HepG2 (cell line): ENCODE measurements at regions not wholly inside any gene's neighbourhood (a gene's known extent, or its start where the extent isn't known, plus 50 kb on each side); places are given as distances from the start of the nearest gene placed in this dataset.

ENCODE experiments used
- CAMTA2 ChIP-seq: sonication (generic); formaldehyde crosslinking; IDR thresholded peaks from 2 replicates; pipeline ENCODE4 v1.4.0; 2020; ENCODE audit warnings: mild to moderate bottlenecking, missing genetic modification reagents, borderline replicate concordance
- GATAD1 ChIP-seq: IDR thresholded peaks from 2 replicates; pipeline ENCODE4 v1.6.1; 2016; ENCODE audit warnings: missing genetic modification reagents, missing compliant biosample characterization
- HMGA1 ChIP-seq: sonication (generic); formaldehyde crosslinking; conservative IDR thresholded peaks from 2 replicates; pipeline ENCODE4 v1.4.0; 2020; ENCODE audit warnings: missing genetic modification reagents
- MEIS1 ChIP-seq: sonication (generic); formaldehyde crosslinking; IDR thresholded peaks from 2 replicates; pipeline ENCODE4 v1.9.0; 2021; ENCODE audit warnings: mild to moderate bottlenecking, missing genetic modification reagents, moderate library complexity, borderline replicate concordance
- RORA ChIP-seq: sonication (generic); formaldehyde crosslinking; IDR thresholded peaks from 2 replicates; pipeline ENCODE4 v1.5.0; 2020; ENCODE audit warnings: mild to moderate bottlenecking, missing genetic modification reagents, moderate library complexity
- TF ChIP-seq, protein P1 (sequence below), 2 experiments: fragments of 450-650 bp in 1 of 2; sonication (generic) in 1 of 2; formaldehyde crosslinking in 1 of 2; IDR thresholded peaks; 2 replicates each; pipeline versions ENCODE4 v1.6.1 to v1.8.0; 2016 to 2022; ENCODE audit warnings: antibody characterized with exemption in 1 of 2, mild to moderate bottlenecking in 1 of 2, missing genetic modification reagents in 1 of 2
- TF ChIP-seq, protein P2 (sequence below): conservative IDR thresholded peaks from 2 replicates; pipeline ENCODE4 v1.6.1; 2018; ENCODE audit warnings: missing genetic modification reagents

DNA sequence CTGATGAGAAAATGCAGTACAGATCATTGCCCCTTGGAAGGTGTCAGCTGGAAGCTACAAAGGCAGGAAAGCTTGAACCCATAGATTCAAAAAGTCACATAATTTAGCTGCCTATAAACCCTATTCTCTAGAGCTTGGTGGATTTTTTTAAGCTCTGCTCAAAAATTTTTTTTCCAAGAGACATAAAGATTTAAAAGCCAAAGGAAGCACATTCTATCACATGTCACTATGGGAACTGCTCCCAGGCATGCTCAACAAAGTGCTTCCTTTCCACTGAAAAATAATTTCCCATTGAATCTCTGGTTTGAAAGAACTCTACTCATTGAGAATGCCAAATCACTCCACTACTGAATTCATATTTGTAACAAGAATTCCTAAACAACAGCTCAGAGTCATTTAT is 419.8 kb downstream of the CETN3 start (continued):
- TF ChIP-seq, protein P1, sequence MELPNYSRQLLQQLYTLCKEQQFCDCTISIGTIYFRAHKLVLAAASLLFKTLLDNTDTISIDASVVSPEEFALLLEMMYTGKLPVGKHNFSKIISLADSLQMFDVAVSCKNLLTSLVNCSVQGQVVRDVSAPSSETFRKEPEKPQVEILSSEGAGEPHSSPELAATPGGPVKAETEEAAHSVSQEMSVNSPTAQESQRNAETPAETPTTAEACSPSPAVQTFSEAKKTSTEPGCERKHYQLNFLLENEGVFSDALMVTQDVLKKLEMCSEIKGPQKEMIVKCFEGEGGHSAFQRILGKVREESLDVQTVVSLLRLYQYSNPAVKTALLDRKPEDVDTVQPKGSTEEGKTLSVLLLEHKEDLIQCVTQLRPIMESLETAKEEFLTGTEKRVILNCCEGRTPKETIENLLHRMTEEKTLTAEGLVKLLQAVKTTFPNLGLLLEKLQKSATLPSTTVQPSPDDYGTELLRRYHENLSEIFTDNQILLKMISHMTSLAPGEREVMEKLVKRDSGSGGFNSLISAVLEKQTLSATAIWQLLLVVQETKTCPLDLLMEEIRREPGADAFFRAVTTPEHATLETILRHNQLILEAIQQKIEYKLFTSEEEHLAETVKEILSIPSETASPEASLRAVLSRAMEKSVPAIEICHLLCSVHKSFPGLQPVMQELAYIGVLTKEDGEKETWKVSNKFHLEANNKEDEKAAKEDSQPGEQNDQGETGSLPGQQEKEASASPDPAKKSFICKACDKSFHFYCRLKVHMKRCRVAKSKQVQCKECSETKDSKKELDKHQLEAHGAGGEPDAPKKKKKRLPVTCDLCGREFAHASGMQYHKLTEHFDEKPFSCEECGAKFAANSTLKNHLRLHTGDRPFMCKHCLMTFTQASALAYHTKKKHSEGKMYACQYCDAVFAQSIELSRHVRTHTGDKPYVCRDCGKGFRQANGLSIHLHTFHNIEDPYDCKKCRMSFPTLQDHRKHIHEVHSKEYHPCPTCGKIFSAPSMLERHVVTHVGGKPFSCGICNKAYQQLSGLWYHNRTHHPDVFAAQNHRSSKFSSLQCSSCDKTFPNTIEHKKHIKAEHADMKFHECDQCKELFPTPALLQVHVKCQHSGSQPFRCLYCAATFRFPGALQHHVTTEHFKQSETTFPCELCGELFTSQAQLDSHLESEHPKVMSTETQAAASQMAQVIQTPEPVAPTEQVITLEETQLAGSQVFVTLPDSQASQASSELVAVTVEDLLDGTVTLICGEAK (IDR thresholded peaks at IDR 0.05) = no peak
- TF ChIP-seq, protein P1 (CRISPR knock-in tag; IDR thresholded peaks at IDR 0.05) = no peak
- TF ChIP-seq CAMTA2 (no peak), GATAD1 (CRISPR knock-in tag) (no peak), MEIS1 (CRISPR knock-in tag) (no peak), HMGA1 (no peak), RORA (no peak)
- TF ChIP-seq, protein P2, sequence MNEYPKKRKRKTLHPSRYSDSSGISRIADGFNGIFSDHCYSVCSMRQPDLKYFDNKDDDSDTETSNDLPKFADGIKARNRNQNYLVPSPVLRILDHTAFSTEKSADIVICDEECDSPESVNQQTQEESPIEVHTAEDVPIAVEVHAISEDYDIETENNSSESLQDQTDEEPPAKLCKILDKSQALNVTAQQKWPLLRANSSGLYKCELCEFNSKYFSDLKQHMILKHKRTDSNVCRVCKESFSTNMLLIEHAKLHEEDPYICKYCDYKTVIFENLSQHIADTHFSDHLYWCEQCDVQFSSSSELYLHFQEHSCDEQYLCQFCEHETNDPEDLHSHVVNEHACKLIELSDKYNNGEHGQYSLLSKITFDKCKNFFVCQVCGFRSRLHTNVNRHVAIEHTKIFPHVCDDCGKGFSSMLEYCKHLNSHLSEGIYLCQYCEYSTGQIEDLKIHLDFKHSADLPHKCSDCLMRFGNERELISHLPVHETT = no peak
